Pancreas (tissue), 10 donors: ENCODE measurements at regions not wholly inside any gene's neighbourhood (a gene's known extent, or its start where the extent isn't known, plus 50 kb on each side); places are given as distances from the start of the nearest gene placed in this dataset.

Source experiments
- ATAC-seq, 4 donors: fragments of 200-7000 bp; cut with Tn5 transposase; one replicate each; pipeline versions ENCODE4 v1.8.0 to v1.9.1; 2020; ENCODE audit warnings: mild to moderate bottlenecking in 4 of 4, moderate library complexity in 4 of 4
- DNase-seq, 6 donors: peaks; one replicate each; pipeline ENCODE4 v3.0.0-alpha.2; 2020
- FAIRE-seq: peaks from 2 replicates; lab custom pipeline; 2012; peaks lifted over from hg19 to GRCh38; lab: Jason Lieb, UNC
- H3K27ac ChIP-seq, 4 donors: fragments of 200-600 bp; sonication (generic); 1 replicate in 3 of 4; 2 replicates in 1 of 4; pipeline versions ENCODE4 v1.5.0 to v1.8.0; 2020
- H3K27me3 ChIP-seq, 4 donors: fragments of 200-600 bp; one replicate each; pipeline ENCODE4 v1.8.0; 2021
- H3K36me3 ChIP-seq, 3 donors: fragments of 200-600 bp; sonication (generic) in 1 of 3; one replicate each; pipeline versions ENCODE4 v1.5.0 to v1.8.0; 2020 to 2021
- H3K4me1 ChIP-seq, 3 donors: fragments of 200-600 bp; one replicate each; pipeline ENCODE4 v1.8.0; 2021
- H3K4me3 ChIP-seq, 4 donors: fragments of 200-600 bp; sonication (generic) in 2 of 4; one replicate each; pipeline versions ENCODE4 v1.5.0 to v1.8.0; 2020 to 2021
- H3K9me3 ChIP-seq, 4 donors: fragments of 200-600 bp; one replicate each; pipeline ENCODE4 v1.8.0; 2021
- WGBS, 2 donors: extraction: QIAGEN DNeasy Blood & Tissue Kit; methylation state at CpG; one replicate each; pipeline ENCODE4 v1.1.7; 2013; 5-methylcytosine and 5-hydroxymethylcytosine counted together
- intact Hi-C, 3 donors: fragments of 100-400 bp; cut with DNase I; formaldehyde crosslinking; loops; one replicate each; pipeline versions ENCODE4 v1.11.1 to v1.14.2; 2022
- TF ChIP-seq, protein P1 (sequence below), 4 donors: fragments of 200-600 bp; sonication (generic) in 3 of 4; IDR thresholded peaks; one replicate each; pipeline versions ENCODE4 v1.5.0 to v1.8.0; 2021; ENCODE audit warnings: antibody characterized with exemption in 4 of 4
- donor health status: healthy with polysubstance abuse.
- donor health status: DM: no; HTN: no; CAD: no; lungs with moderate emphysema.
- donor health status: DM: no; HTN: no; CAD: no.
- donor health status: control.
- donor health status: control.
- donor health status: Bipolar disorder and iron deficiency.
- donor health status: DM: yes; HTN: yes; CAD: no.
- donor health status: DM: no; HTN: no; CAD: no.
- donor health status: DM: no; HTN: no; CAD: no.
- donor health status: DM: yes; HTN: yes; CAD: no.

DNA sequence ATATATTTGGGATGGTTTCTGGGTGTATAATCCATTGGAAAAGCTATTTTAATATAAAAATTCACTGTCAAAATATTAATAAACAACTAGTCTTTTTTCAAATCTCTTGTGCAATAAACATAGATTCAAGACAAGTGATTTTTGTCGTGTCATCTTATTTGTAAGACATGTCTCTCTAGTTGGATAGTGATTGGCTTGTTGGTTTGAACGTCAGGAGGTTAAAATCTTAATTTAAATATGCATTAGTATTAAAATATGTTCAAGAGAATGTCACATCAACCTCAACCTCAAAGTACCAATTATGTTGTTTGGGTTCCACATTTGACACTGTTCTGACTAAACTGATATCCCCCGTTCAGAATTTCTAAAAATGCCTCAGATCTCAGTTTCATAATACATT, 287.6 kb downstream of the CASP12 start:
- H3K27me3 ChIP-seq, result no peaks in the 10 kb centered on the region
- no peak for DNase-seq
- H3K9me3 ChIP-seq, result no peaks in the 10 kb centered on the region
- no peak for FAIRE-seq
- peaks cover 0 to 8% (median 7%) of the 10 kb centered on the region in 3 donors for H3K4me1 ChIP-seq
- H3K36me3 ChIP-seq, result no peaks in the 10 kb centered on the region
- intact Hi-C loops, result no loop called here
- no peak for ATAC-seq
- WGBS, 2 donors, result 75 to 87% methylated on average over 3 of the region's 3 CpGs
- no peak overlapping the region for H3K27ac ChIP-seq
- H3K4me3 ChIP-seq, result no peak overlapping the region
- TF ChIP-seq, protein P1, sequence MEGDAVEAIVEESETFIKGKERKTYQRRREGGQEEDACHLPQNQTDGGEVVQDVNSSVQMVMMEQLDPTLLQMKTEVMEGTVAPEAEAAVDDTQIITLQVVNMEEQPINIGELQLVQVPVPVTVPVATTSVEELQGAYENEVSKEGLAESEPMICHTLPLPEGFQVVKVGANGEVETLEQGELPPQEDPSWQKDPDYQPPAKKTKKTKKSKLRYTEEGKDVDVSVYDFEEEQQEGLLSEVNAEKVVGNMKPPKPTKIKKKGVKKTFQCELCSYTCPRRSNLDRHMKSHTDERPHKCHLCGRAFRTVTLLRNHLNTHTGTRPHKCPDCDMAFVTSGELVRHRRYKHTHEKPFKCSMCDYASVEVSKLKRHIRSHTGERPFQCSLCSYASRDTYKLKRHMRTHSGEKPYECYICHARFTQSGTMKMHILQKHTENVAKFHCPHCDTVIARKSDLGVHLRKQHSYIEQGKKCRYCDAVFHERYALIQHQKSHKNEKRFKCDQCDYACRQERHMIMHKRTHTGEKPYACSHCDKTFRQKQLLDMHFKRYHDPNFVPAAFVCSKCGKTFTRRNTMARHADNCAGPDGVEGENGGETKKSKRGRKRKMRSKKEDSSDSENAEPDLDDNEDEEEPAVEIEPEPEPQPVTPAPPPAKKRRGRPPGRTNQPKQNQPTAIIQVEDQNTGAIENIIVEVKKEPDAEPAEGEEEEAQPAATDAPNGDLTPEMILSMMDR (IDR thresholded peaks at IDR 0.05), result no peak

DNA sequence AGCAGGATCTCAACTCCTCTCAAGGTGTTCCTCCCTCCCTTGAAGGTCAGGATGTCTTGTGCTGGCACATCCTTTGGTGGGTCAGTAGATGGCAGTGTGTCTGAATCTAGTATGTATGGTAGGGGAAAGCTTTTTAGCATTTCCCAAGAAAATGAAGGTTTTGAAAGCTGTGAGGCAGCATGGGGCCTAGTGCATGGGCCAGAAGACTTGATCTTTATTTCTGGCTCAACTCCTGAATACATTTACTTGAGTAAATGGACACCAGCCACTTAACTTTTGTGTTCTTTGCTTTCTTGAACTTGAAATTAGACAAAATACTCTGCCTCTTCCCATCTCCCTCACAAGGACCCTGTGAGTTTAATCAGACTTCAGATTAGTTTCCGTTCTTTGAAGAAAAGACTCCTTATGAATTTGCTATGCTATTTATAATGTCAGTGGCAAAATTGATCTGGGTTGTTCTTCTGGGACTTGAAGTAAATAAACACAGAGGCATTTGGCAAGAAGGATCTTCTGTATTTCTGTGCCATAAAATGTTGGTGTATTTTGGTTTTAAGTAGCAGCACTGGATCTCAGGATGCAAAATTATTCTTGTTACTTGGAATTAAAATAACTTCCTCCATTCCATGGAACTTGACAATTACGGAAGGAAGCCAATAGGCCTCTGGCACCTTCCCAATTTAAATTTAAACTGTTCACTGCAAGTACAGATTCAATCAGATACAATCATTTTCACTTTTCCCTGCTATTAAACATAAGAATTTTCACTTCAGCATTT, 288.8 kb downstream of the CASP12 start:
- no peak for FAIRE-seq
- no peaks in the 10 kb centered on the region for H3K36me3 ChIP-seq
- H3K9me3 ChIP-seq, result no peaks in the 10 kb centered on the region
- H3K27me3 ChIP-seq, result no peaks in the 10 kb centered on the region
- peak overlapping the region in 1 of 4 donors; percentile 17 for H3K27ac ChIP-seq
- TF ChIP-seq, protein P1 (IDR thresholded peaks at IDR 0.05), result peak in 3 of 4 donors; percentile 38 to 48 (median 39)
- H3K4me1 ChIP-seq, result peaks cover 0 to 8% (median 7%) of the 10 kb centered on the region in 3 donors
- intact Hi-C loops, result no loop called here
- H3K4me3 ChIP-seq, result no peak overlapping the region
- DNase-seq, result peak in 3 of 6 donors; percentile 6 to 17 (median 17)
- peak; percentile 48 to 95 (median 88) for ATAC-seq
- 21 to 24% methylated on average over 2 of the region's 2 CpGs for WGBS, 2 donors

DNA sequence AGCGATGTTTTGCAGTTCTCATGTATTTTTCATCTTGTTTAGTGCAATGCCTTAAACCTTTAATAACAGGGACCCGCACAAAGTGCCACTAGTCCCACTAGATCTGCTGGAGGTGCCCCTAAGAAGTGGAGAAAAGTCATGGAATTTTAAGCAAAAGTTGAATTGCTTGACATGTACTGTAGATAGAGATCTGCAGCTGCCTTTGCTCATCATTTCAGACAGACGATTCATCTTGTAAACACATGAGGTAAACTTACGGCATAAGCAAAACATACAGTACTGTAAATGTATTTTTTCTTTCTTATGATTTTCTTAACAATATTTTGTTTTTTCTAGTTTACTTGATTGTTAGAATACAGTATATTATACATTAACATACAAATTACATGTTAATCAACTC, 295.6 kb downstream of the CASP12 start:
- no peak for FAIRE-seq
- TF ChIP-seq, protein P1 (IDR thresholded peaks at IDR 0.05), result no peak
- Histone ChIP-seq H3K9me3 (no peaks in the 10 kb centered on the region), H3K27me3 (no peaks in the 10 kb centered on the region), H3K36me3 (no peaks in the 10 kb centered on the region), H3K4me3 (no peak overlapping the region), H3K27ac (no peak overlapping the region), H3K4me1 (no peaks in the 10 kb centered on the region)
- 90 to 93% methylated on average over 4 of the region's 4 CpGs for WGBS, 2 donors
- DNase-seq, result no peak
- no peak for ATAC-seq
- intact Hi-C loops, result no loop called here

DNA sequence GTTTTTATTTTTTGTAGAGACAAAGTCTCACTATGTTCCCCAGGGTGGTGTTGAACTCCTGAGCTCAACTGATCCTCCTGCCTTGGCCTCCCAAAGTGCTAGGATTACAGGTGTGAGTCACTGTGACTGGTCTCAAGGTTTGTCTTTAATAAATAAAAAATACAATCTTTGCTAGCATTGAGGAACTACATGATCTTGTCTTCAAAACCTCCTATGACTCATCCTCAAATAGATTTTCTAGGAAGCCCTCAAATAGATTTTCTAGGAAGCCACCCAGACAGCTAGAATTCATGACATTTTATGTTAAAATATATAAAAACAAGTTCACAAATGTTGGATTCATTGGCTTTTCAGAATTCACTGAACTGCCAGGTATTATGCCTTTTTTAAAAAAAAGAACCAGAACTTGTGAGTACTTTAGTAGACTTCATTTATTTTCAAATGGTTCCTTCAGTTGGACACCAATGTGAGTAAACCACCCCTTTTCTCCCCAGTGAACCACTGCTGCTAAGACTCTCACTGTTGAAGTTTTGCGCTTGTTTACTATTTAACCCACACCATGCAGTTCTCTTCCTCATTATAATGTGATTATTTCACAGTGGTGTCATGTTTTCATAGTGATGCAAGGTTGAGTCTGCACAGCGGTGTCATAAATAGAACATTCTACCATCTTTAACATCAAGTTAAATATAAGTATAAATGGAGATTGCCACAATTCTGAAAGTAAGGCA, 303.9 kb downstream of the CASP12 start:
- H3K27me3 ChIP-seq, result no peaks in the 10 kb centered on the region
- H3K4me3 ChIP-seq, result no peak overlapping the region
- WGBS, 2 donors, result 98 to 99% methylated on average over 2 of the region's 2 CpGs
- DNase-seq (no peak), FAIRE-seq (no peak), ATAC-seq (no peak)
- H3K36me3 ChIP-seq, result no peaks in the 10 kb centered on the region
- no peaks in the 10 kb centered on the region for H3K4me1 ChIP-seq
- intact Hi-C loops, result no loop called here
- H3K9me3 ChIP-seq, result no peaks in the 10 kb centered on the region
- TF ChIP-seq, protein P1 (IDR thresholded peaks at IDR 0.05), result no peak
- H3K27ac ChIP-seq, result no peak overlapping the region
